GM19025 (cell line): ENCODE measurements at regions not wholly inside any gene's neighbourhood (a gene's known extent, or its start where the extent isn't known, plus 50 kb on each side); places are given as distances from the start of the nearest gene placed in this dataset.
"Not testable (repeated sequence)": the region's sequence is repeated elsewhere in the genome, so short reads cannot be mapped to it uniquely, and the experiment has no call there.

Source experiments
- ATAC-seq: cut with Tn5 transposase; IDR thresholded peaks from one replicate; pipeline ENCODE4 v1.9.1; 2021; ENCODE audit warnings: mild to moderate bottlenecking, low read depth, moderate library complexity; ENCODE audit not compliant: unreplicated experiment

- no peak for ATAC-seq
Observed at GRCh38 chr4:156128616-156129015, 174.9 kb upstream of the CTSO start.

DNA sequence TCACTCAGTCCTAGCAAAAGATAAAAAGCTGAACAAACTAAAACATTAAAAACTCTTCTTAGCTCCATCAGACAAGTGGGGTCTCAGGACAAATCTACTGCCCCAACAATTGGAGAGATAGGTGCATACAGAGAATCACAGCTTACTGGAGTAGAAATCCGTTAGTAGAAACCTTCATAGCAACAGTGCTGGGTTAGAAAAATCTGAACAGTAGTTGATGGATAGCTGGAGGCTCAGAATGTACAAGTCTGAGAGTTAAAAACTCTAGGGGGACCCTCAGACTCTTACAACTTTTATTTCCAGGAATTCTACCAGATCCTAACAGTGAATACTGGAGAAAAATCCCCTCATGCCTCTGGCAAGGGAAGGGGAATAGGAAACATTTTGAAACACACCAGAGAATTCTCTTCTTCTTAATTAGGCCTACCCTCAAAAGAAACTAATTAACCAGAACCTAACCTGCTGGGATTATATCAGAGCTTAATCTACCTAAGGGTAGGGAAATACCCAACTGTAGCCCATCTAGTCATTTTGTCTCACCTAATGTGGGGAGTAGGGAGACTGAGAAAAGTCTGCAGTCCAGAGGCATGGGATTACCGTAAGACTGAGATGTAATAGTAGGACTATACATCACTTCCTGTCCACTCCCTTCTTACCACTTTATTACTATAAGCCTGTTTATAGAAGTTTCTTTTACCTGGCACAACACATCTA is 165.0 kb upstream of the CTSO start:
- ATAC-seq, result no peak

- ATAC-seq, result no peak
Observed at GRCh38 chr4:156117743-156118142, 164.1 kb upstream of the CTSO start.

- no peak for ATAC-seq
Observed at GRCh38 chr4:156116991-156117390, 163.3 kb upstream of the CTSO start.

- ATAC-seq, result no peak
Observed at GRCh38 chr4:156113138-156113765, 159.6 kb upstream of the CTSO start.

DNA sequence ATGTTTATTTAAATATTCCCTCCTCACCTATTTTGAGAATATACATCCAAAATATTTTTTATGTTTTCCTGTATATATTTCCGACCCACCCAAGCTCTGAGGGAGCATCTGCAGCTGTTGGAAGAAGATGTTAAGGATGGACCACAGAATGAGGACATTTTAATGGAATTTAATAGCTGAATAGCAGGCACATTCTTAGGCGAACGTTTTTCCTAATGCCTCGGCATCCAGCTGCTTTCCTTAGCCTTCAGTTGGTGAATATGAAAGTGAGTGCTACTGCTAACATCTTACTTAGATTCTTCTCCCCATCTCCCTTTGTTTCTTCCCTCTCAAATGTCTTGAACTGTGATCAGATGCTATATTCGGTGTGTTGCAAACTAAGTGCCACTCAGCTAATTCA is 158.0 kb upstream of the CTSO start:
- ATAC-seq, result no peak

GRCh38 chr4:156109943-156110900 is 156.6 kb upstream of the CTSO start:
- ATAC-seq, result no peak

- not testable (repeated sequence) for ATAC-seq
Observed at GRCh38 chr4:156109087-156109486, 155.4 kb upstream of the CTSO start.

GRCh38 chr4:156103311-156103710 is 149.6 kb upstream of the CTSO start:
- no peak for ATAC-seq

- ATAC-seq, result no peak
Observed at GRCh38 chr4:156102411-156102810, 148.7 kb upstream of the CTSO start.

DNA sequence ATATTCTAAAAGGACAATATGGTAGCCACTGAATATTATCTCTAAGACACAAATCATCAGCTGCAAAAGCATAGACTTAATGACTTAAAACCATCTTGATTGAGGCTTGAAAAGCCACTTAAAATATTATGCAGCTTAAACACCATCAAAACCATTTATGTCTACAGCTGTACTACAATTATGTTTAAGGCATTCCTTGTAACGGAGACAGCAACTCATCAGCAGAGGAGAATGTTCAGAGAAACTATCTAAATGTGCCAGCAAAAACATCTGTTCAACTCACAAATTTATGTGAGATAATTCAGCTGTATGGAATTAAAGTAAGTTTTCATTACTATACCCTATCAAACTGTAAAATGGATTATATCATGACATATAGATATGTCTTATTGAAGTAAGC is 147.9 kb upstream of the CTSO start:
- no peak for ATAC-seq

GRCh38 chr4:156100651-156101050 is 147.0 kb upstream of the CTSO start:
- no peak for ATAC-seq

GRCh38 chr4:156098805-156099204 is 145.1 kb upstream of the CTSO start:
- no peak for ATAC-seq

GRCh38 chr4:156085100-156085499 is 131.4 kb upstream of the CTSO start:
- no peak for ATAC-seq

DNA sequence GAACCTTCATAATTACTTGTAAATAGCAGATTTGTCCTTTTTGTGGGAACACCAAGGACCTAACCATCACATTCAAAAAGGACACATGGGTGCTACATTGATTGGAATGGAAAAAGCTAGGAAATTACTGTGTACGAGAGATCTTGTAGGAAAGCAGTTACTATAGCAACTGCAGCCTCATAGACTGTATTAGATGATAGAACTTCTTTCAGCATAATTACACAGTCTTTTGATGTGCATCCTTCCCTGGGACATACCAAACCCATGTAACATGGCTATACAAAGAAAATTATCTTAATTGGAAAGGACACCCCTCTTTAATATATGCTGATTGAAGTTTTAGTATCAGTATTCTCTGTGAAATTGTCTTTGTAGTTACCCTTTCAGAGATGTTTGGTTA is 130.7 kb upstream of the CTSO start:
- no peak for ATAC-seq

GRCh38 chr4:156073976-156074375 is 120.3 kb upstream of the CTSO start:
- ATAC-seq, result no peak

DNA sequence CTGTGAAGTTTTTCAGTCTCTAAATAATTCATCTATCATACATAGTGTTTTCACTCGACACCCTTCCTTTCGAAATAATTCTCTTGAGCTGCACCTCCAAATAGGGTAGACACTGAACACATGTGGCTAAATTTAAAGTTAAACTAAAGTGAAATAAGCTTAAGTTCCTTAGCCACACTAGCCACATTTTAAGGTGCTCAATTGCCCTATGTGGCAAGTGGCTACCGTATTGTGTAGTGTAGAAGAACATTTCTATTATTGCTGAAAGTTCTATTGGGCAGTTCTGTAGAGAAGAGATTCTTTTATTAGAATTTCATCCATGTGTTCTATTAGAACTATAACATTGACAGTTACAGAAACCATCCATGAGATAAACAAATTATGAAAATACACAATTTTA is 107.0 kb upstream of the CTSO start:
- no peak for ATAC-seq

- no peak for ATAC-seq
Observed at GRCh38 chr4:156053174-156053573, 99.5 kb upstream of the CTSO start.

- ATAC-seq, result no peak
Observed at GRCh38 chr4:156052116-156052515, 98.5 kb upstream of the CTSO start.

DNA sequence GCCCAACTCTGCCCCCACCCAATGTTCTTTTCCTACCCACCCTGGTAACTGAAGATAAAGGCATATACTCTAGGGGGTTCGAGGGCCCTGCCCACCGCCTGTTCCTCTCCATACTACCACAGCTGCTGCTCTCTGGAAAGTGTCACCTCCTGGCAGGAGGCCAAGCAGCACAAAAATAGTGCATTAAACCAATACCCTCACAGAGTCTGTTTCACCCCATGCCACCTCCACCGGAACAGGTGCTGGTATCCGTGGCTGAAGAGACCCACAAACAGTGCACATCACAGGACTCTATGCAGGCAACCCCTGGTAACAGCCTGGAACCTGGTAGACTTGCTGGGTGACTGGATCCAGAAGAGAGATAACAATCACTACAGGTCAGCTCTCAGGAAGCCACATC is 85.1 kb upstream of the CTSO start:
- ATAC-seq, result no peak

DNA sequence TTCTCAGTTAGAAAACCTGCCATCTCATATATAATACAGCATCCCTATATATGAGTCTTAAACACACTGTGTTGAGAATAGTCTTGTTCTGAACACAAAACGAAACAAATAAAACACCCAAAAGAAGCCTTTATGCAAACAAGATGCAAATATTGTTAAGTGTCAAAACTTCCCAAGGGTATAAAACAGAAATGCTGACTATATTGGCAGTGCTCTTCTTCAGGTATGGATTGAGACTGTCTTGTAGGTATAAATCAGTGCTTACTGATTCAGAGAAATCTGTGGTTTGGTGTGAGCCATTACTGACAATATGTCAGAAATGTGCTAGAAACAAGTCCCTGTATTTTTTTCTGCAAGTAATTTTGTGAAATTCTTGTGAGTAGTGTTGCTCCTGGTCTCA is 82.8 kb upstream of the CTSO start:
- ATAC-seq, result peak; percentile 56
